ENCODE measurements at regions not wholly inside any gene's neighbourhood (a gene's known extent, or its start where the extent isn't known, plus 50 kb on each side); places are given as distances from the start of the nearest gene placed in this dataset.

DNA sequence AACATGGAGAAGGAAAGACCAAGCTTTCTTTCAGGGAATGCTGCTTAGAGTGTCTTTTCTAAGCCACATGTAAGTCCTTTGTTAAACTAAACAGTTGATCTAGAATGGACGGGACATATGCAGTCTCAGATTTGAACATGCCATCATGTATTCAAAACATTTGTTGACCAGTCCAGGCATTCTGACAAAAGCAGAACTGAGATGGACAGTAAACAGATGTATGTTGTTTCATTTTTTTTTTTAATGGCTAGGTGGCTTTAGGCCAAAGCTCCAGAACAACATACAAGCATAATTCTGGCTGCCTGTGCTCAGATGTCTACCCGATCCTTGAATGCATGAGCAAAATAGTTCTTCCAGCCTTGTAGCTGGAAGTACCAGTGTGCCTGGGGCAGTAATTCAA lies 1211.4 kb upstream of the FAM98A start:
- H3K9me3 ChIP-seq (ENCODE audit: low read length): no peaks in the 10 kb centered on the region
- no peaks in the 10 kb centered on the region for H3K9me2 ChIP-seq (replicated peaks; ENCODE audit: low read length)
- H3K4me2 ChIP-seq (ENCODE audit: low read length): no peak overlapping the region
- no peaks in the 10 kb centered on the region for H3K4me1 ChIP-seq (ENCODE audit: insufficient read depth, low read length)
- no peak for TF ChIP-seq EZH2 (IDR thresholded peaks at IDR 0.05; ENCODE audit: low read length, unreplicated experiment)
- TF ChIP-seq EZH2phosphoT487 (IDR thresholded peaks at IDR 0.05; ENCODE audit: borderline replicate concordance, low read length): no peak
- TF ChIP-seq, protein P1, sequence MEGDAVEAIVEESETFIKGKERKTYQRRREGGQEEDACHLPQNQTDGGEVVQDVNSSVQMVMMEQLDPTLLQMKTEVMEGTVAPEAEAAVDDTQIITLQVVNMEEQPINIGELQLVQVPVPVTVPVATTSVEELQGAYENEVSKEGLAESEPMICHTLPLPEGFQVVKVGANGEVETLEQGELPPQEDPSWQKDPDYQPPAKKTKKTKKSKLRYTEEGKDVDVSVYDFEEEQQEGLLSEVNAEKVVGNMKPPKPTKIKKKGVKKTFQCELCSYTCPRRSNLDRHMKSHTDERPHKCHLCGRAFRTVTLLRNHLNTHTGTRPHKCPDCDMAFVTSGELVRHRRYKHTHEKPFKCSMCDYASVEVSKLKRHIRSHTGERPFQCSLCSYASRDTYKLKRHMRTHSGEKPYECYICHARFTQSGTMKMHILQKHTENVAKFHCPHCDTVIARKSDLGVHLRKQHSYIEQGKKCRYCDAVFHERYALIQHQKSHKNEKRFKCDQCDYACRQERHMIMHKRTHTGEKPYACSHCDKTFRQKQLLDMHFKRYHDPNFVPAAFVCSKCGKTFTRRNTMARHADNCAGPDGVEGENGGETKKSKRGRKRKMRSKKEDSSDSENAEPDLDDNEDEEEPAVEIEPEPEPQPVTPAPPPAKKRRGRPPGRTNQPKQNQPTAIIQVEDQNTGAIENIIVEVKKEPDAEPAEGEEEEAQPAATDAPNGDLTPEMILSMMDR (conservative IDR thresholded peaks at IDR 0.05; ENCODE audit: low read depth, low read length): no peak
- BruUV-seq (replicated peaks): no TSS peak
- ATAC-seq: no peak
- intact Hi-C loops (cut with micrococcal nuclease): no loop called here
- no peaks in the 10 kb centered on the region for H3F3A ChIP-seq (ENCODE audit: low read length, unreplicated experiment)
- H3K79me2 ChIP-seq (ENCODE audit: low read length): no peaks in the 10 kb centered on the region
- CTCF ChIA-PET: no interaction called here
- H2AFZ ChIP-seq (ENCODE audit: low read length): no peak overlapping the region
- no peak overlapping the region for H3K27ac ChIP-seq (ENCODE audit: low read length)
- no peak overlapping the region for H3K4me3 ChIP-seq (ENCODE audit: low read length)
- no peaks in the 10 kb centered on the region for H4K20me1 ChIP-seq (ENCODE audit: low read length)
- no peak overlapping the region for H3K9ac ChIP-seq (ENCODE audit: low read length)
- POLR2A ChIA-PET (ENCODE audit: unreplicated experiment): no interaction called here
- no peaks in the 10 kb centered on the region for H3K27me3 ChIP-seq (ENCODE audit: low read length)
- H3K36me3 ChIP-seq (ENCODE audit: low read depth, low read length): no peaks in the 10 kb centered on the region
- no peak for DNase-seq

DNA sequence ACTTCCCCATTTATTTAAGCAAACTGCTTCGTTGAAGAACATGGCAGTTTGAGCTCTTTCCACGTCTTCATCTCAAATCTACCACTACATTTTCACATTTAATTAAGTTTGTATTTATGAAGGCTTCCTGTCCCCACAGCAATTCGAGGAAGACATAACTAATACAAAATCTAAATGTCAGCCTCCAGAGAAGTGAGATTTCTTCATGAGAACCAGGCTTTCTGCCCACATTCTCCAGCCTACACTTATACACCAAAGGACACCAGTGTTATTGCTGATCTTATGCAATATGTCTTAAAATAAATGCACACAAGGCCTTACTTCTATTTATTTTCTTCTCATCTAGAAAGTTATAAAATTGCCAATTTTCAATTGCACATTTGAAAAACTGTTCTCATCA lies 1209.3 kb upstream of the FAM98A start:
- Histone ChIP-seq H3K36me3 (ENCODE audit: low read depth, low read length) (no peaks in the 10 kb centered on the region), H3K9me3 (ENCODE audit: low read length) (no peaks in the 10 kb centered on the region), H3F3A (ENCODE audit: low read length, unreplicated experiment) (no peaks in the 10 kb centered on the region), H4K20me1 (ENCODE audit: low read length) (no peaks in the 10 kb centered on the region), H2AFZ (ENCODE audit: low read length) (no peak overlapping the region), H3K9me2 (replicated peaks; ENCODE audit: low read length) (no peaks in the 10 kb centered on the region), H3K4me2 (ENCODE audit: low read length) (no peak overlapping the region), H3K79me2 (ENCODE audit: low read length) (no peaks in the 10 kb centered on the region), H3K4me3 (ENCODE audit: low read length) (no peak overlapping the region), H3K27ac (ENCODE audit: low read length) (no peak overlapping the region), H3K4me1 (ENCODE audit: insufficient read depth, low read length) (no peaks in the 10 kb centered on the region), H3K9ac (ENCODE audit: low read length) (no peak overlapping the region), H3K27me3 (ENCODE audit: low read length) (no peaks in the 10 kb centered on the region)
- no TSS peak for BruUV-seq (replicated peaks)
- ChIA-PET CTCF (no interaction called here), POLR2A (ENCODE audit: unreplicated experiment) (no interaction called here)
- DNase-seq (no peak), ATAC-seq (no peak)
- intact Hi-C loops (cut with micrococcal nuclease): no loop called here
- TF ChIP-seq EZH2phosphoT487 (IDR thresholded peaks at IDR 0.05; ENCODE audit: borderline replicate concordance, low read length) (no peak), EZH2 (IDR thresholded peaks at IDR 0.05; ENCODE audit: low read length, unreplicated experiment) (no peak)
- TF ChIP-seq, protein P1 (conservative IDR thresholded peaks at IDR 0.05; ENCODE audit: low read depth, low read length): no peak

DNA sequence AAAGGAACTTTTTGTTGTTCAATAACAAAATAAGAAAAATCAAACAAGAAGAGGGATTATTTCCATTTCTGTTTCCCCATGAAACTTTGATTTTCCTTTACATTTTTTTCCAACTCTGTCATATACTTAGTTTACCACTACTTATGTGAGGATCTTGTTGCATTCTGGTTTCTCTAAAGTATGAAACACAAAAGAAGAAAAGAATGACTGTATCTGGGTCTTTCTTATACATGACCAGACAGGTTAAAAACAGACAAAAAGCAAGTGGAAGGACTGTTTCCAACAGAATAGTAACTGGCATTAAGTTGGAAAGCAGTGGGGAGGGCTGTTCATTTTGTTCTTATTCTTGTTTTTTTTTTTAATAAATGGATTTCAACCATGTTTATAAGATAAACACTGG lies 1207.8 kb upstream of the FAM98A start:
- ChIA-PET CTCF (no interaction called here), POLR2A (ENCODE audit: unreplicated experiment) (no interaction called here)
- no peaks in the 10 kb centered on the region for H3F3A ChIP-seq (ENCODE audit: low read length, unreplicated experiment)
- no peak overlapping the region for H3K4me3 ChIP-seq (ENCODE audit: low read length)
- H3K36me3 ChIP-seq (ENCODE audit: low read depth, low read length): no peaks in the 10 kb centered on the region
- no peak overlapping the region for H3K27ac ChIP-seq (ENCODE audit: low read length)
- H4K20me1 ChIP-seq (ENCODE audit: low read length): no peaks in the 10 kb centered on the region
- no peak overlapping the region for H3K9ac ChIP-seq (ENCODE audit: low read length)
- ATAC-seq: no peak
- TF ChIP-seq, protein P1 (conservative IDR thresholded peaks at IDR 0.05; ENCODE audit: low read depth, low read length): no peak
- H3K9me2 ChIP-seq (replicated peaks; ENCODE audit: low read length): no peaks in the 10 kb centered on the region
- BruUV-seq (replicated peaks): no TSS peak
- H3K4me1 ChIP-seq (ENCODE audit: insufficient read depth, low read length): no peaks in the 10 kb centered on the region
- H3K27me3 ChIP-seq (ENCODE audit: low read length): no peaks in the 10 kb centered on the region
- no peak overlapping the region for H2AFZ ChIP-seq (ENCODE audit: low read length)
- no peak for DNase-seq
- no peaks in the 10 kb centered on the region for H3K79me2 ChIP-seq (ENCODE audit: low read length)
- intact Hi-C loops (cut with micrococcal nuclease): no loop called here
- no peak overlapping the region for H3K4me2 ChIP-seq (ENCODE audit: low read length)
- no peaks in the 10 kb centered on the region for H3K9me3 ChIP-seq (ENCODE audit: low read length)
